Muscle of back (tissue), 3 donors: ENCODE measurements at regions not wholly inside any gene's neighbourhood (a gene's known extent, or its start where the extent isn't known, plus 50 kb on each side); places are given as distances from the start of the nearest gene placed in this dataset.

Experiments used
- DNase-seq, 3 donors: peaks; one replicate each; pipeline versions ENCODE4 v3.0.0 to v3.0.0-alpha.2; 2013

- DNase-seq: no peak
Observed at GRCh38 chr4:28947374-28947773, 1772.8 kb upstream of the PCDH7 start.

- no peak for DNase-seq
Observed at GRCh38 chr4:28948501-28948900, 1771.7 kb upstream of the PCDH7 start.

DNA sequence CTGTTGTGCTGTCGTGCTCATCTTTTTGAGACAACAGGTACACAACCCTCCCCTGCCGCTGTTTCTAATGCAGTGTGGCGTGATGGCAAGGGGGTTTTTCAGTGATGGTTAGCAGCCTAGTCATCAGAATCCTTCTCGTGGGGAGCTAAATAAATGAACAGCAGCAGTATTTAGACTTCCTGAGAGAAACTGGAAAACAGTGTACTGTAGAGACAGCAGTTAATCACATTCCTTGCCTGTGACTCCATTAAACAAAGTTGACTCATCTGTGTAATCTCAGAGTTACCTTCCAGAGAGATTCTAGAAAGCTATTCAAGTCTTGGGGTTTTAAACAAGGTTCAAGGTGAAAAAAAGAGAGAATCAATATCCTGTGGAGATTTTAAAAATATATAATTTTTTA lies 1753.2 kb upstream of the PCDH7 start:
- DNase-seq: peak in 1 of 3 donors; percentile 2

GRCh38 chr4:28973587-28974350 lies 1746.4 kb upstream of the PCDH7 start:
- no peak for DNase-seq

DNA sequence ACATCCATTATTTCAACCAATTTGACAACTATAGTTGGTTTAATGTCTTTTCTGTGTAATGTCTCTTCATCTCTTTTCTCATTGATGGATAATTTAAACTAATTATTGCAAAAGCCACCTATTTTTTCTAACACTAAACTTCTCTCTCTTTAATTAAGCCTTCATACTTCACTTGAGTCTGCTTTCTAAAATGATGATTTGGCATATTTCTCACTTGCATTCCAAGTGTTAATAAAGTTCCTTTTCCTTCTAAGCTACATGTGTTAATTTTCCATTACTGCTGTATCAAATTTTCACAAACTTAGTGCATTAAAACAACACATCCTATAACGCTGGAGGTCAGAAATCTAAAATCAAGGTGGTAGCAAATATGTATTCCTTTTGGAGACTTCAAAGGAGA lies 1743.8 kb upstream of the PCDH7 start:
- no peak for DNase-seq

GRCh38 chr4:29002151-29002550 lies 1718.0 kb upstream of the PCDH7 start:
- DNase-seq: no peak

DNA sequence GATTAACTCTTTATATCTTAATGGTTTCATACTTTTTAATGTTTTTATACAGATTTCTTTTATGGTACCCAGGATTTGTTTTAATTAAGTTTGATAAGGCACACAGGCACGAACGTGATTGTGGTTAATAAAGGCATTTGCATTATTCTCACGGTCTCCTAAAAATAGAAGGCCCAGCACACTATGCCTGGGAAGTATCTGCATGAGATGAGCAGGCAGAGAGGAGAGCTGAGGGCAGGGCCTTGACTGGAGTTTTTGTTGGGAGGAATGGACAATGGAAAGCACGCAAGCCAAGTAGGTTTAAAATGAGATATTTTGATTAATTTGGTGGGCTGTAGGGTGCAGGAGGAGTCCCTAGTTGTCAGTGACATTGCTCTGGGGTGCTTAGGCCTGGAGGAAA lies 1714.3 kb upstream of the PCDH7 start:
- no peak for DNase-seq

- DNase-seq: no peak
Observed at GRCh38 chr4:29009908-29010307, 1710.3 kb upstream of the PCDH7 start.

- no peak for DNase-seq
Observed at GRCh38 chr4:29013341-29013740, 1706.8 kb upstream of the PCDH7 start.

DNA sequence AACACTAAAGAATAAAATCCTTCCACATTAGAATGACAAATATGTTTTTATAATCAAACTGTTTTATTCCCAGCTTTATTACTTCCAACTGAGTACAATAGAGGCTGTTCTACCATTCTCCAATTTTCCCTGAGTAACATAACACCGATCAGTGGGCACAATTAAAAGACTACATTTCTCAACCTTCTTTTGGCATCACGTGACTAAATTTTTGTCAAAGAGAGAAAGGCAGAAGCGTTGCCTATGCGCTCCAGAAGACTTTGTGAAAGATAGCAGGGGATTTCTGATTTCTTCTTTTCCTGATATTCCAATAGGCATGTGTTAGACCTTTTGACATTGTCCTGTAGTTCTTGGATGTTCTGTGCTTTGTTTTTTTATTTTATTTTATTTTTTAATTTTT lies 1705.6 kb upstream of the PCDH7 start:
- DNase-seq: no peak

DNA sequence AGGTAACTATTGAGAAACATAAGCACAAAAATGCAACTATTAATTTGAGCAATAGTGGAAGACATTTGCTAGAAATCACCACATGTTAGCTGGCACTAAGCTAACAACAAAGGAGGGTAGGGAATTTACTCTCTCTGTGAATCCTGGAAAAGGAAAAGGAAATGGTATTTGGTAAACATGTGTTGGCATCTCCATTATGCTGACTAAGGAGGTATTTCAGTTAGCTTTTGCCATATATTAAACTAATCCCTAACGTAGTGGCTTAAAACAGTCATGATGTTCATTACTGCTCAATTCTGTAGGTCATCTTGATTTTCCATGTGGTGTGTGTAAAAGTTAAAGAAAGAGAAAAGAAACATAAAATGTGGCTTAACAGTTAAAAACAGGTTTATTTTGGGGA lies 1686.5 kb upstream of the PCDH7 start:
- DNase-seq: no peak

DNA sequence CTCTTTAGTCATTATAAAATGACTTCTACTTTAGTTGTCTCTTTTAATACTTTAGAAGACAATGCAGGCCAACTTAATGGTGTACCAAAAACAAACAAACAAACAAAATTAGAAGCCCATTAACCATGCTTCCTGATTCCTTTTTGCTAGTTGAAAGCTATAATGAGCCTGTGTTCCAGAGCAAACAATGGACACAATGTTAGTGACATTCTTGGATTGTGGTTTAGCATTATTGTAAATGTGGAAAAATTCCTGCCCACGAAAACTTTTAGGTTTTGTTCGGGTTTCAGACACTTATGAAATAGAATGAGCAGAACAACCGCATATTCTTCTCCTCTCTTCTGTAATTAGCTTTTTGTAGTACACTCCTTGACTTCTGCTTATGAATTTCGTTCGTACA lies 1682.7 kb upstream of the PCDH7 start:
- no peak for DNase-seq

DNA sequence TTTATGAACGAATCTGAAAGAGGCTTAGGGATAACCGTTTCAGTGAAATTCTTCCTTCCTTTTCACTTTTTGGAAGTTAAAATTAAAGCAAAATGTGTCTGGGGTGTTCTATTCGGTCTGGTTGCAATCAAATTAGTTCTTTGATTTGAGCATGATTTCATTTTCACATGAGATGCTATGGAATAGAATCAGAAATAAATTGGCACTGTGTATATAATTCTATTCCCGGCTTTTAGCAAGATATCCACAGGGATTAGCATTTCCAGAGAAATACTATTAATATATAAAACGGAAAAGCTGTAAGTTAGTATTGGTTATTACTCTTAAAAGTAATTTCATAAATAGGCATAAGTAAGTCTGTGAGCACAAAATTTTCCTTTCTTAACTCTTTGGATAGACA lies 1676.8 kb upstream of the PCDH7 start:
- peak; percentile 37 to 64 (median 42) for DNase-seq

GRCh38 chr4:29046186-29046585 lies 1674.0 kb upstream of the PCDH7 start:
- peak; percentile 68 to 79 (median 68) for DNase-seq

DNA sequence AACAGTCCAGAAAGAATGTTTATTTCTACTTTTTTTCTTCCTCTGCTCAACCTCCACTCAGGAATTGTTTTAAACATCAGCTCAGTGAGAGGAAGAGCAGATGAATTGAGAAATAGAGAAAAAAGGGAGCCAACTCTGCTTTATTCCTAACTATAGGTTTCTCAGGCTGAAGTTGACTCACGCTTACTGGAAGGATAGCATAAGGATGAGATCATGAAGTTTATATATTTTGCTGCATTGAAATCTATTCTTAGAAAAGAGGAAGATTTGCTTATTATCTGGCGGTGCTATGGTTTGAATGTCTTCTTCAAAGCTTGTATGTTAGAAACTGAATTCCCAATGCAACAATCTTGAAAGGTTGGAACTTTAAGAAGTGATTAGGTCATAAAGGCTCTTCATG lies 1673.4 kb upstream of the PCDH7 start:
- DNase-seq: peak; percentile 64 to 84 (median 76)

GRCh38 chr4:29047341-29048041 lies 1672.7 kb upstream of the PCDH7 start:
- DNase-seq: no peak

GRCh38 chr4:29051381-29051965 lies 1668.7 kb upstream of the PCDH7 start:
- no peak for DNase-seq

DNA sequence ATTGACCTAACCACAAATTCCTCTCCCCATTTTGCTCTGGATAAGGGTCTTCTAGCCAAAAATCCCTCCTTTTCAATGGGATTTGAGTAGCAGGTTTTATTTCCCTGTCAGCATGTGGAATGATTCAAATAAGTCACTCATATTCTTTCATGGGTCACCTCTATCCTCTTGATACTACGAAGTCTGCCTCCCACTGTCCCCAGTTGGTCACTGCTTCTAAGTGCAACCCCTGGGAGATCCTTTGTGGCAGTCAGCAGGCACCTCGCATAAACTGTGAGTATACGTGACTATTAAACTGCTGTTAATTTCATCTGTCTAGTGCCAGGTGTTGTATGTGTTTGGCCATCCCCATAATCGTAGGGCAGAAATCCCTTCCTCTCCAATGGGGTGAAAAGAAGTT lies 1667.9 kb upstream of the PCDH7 start:
- no peak for DNase-seq

- DNase-seq: no peak
Observed at GRCh38 chr4:29058531-29058930, 1661.6 kb upstream of the PCDH7 start.

DNA sequence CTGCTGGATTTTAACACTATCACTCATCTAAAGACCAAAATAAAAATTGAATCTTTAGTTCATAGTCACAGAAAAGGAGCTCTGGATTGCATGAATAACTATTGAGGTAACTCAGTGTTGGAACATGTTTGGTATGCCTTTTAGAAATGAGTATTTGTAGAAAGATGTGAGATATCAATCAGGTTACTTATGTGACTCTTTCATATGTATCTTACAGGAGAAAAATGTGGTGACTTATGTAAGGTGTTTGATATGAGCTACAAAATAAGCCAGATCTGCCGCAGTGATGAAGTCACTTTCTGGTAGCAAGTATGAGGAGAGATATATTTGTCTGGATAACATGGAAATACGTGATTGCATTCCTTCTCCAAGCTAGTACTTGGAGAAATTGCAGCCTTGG lies 1653.3 kb upstream of the PCDH7 start:
- no peak for DNase-seq

- DNase-seq: no peak
Observed at GRCh38 chr4:29073571-29073970, 1646.6 kb upstream of the PCDH7 start.

DNA sequence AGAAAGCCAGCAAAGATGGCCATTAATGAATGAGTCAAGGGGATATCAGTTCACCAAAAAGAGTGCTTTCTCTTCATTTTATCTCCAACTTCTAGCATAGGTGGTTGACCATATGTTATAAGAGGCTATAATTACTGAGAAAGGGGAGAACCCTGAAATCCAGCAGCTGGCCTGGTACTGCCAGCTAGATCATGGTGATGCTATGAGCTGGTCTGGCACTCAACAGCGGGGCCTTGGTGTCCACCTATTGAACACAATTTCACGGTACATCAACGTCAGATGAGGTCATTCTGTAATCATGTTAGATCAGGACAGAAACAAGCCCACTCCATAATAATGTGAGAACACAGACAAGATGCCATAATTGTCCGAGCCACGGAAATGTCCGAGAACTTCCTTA lies 1644.8 kb upstream of the PCDH7 start:
- no peak for DNase-seq

DNA sequence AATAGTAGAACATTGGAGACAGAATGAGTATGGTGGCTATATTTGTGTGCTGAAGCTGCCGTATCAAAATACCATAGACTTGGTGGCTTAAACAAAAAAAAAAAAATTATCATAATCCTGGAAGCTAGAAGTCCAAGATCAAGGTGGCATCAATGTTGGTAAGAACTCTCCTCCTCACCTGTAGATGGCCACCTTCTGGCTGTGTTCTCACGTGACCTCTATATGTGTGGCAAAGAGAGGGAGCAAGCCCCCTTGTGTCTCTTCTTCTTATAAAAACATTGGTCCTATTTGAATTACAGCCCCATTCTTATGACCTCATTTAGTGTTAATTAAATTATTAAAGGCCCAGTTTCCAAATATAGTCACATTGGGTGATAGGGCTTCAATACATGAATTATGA lies 1640.9 kb upstream of the PCDH7 start:
- no peak for DNase-seq
